ENCODE measurements at regions not wholly inside any gene's neighbourhood (a gene's known extent, or its start where the extent isn't known, plus 50 kb on each side); places are given as distances from the start of the nearest gene placed in this dataset.

DNA sequence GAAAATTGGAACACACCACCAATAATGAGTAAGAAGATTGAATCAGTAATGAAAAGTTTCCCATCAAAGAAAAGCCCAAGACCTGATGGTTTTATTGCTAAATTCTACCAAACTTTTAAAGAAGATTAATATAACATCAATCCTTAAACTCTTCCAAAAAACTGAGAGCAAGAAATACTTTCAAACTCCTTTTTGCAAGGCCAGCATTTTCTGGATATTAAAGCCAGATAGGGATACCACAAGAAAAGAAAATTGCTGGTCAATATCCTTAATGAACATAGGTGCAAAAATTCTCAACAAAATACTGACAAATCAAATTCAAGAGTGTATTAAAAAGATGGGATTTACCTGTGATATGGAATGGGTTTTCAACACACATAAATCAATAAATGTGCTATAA, 484.6 kb downstream of the ANKRD50 start:
- H3K4me2 ChIP-seq (ENCODE audit: low read length), result no peak overlapping the region
- no peaks in the 10 kb centered on the region for H3K4me1 ChIP-seq (ENCODE audit: insufficient read depth, low read length, severe bottlenecking)
- no peak for TF ChIP-seq CTCF (IDR thresholded peaks at IDR 0.05; ENCODE audit: low read length)
- no peak for TF ChIP-seq EZH2 (IDR thresholded peaks at IDR 0.05; ENCODE audit: borderline replicate concordance, low read length)
- H3K27me3 ChIP-seq (ENCODE audit: insufficient read depth, low read length), result no peaks in the 10 kb centered on the region
- no peaks in the 10 kb centered on the region for H3F3A ChIP-seq (ENCODE audit: insufficient read depth, low read length)
- H4K20me1 ChIP-seq (ENCODE audit: insufficient read depth, low read length), result no peaks in the 10 kb centered on the region
- H3K9me3 ChIP-seq (ENCODE audit: low read length), result no peaks in the 10 kb centered on the region
- H3K9ac ChIP-seq (ENCODE audit: low read length), result no peak overlapping the region
- no peaks in the 10 kb centered on the region for H3K36me3 ChIP-seq (ENCODE audit: insufficient read depth, low read length)
- H3K9me2 ChIP-seq (ENCODE audit: low read depth, low read length), result no peaks in the 10 kb centered on the region; the same call in 1 of the 2 replicates
- H3K79me2 ChIP-seq (ENCODE audit: insufficient read depth, low read length), result no peaks in the 10 kb centered on the region
- H2AFZ ChIP-seq (ENCODE audit: low read length), result no peak overlapping the region
- H3K4me3 ChIP-seq (ENCODE audit: low read depth, low read length, poor library complexity, severe bottlenecking), result no peak overlapping the region
- H3K27ac ChIP-seq (ENCODE audit: low read depth, low read length, poor library complexity, severe bottlenecking), result no peak overlapping the region

- H3K79me2 ChIP-seq (ENCODE audit: insufficient read depth, low read length), result no peaks in the 10 kb centered on the region
- no peaks in the 10 kb centered on the region for H3K4me1 ChIP-seq (ENCODE audit: insufficient read depth, low read length, severe bottlenecking)
- no peak for TF ChIP-seq CTCF (IDR thresholded peaks at IDR 0.05; ENCODE audit: low read length)
- no peak for TF ChIP-seq EZH2 (IDR thresholded peaks at IDR 0.05; ENCODE audit: borderline replicate concordance, low read length)
- H3K4me3 ChIP-seq (ENCODE audit: low read depth, low read length, poor library complexity, severe bottlenecking), result no peak overlapping the region
- no peaks in the 10 kb centered on the region for H3F3A ChIP-seq (ENCODE audit: insufficient read depth, low read length)
- H3K9ac ChIP-seq (ENCODE audit: low read length), result no peak overlapping the region
- H3K9me3 ChIP-seq (ENCODE audit: low read length), result no peaks in the 10 kb centered on the region
- H4K20me1 ChIP-seq (ENCODE audit: insufficient read depth, low read length), result no peaks in the 10 kb centered on the region
- H3K9me2 ChIP-seq (ENCODE audit: low read depth, low read length), result no peaks in the 10 kb centered on the region; the same call in 1 of the 2 replicates
- H2AFZ ChIP-seq (ENCODE audit: low read length), result no peak overlapping the region
- no peak overlapping the region for H3K4me2 ChIP-seq (ENCODE audit: low read length)
- no peak overlapping the region for H3K27ac ChIP-seq (ENCODE audit: low read depth, low read length, poor library complexity, severe bottlenecking)
- H3K27me3 ChIP-seq (ENCODE audit: insufficient read depth, low read length), result no peaks in the 10 kb centered on the region
- no peaks in the 10 kb centered on the region for H3K36me3 ChIP-seq (ENCODE audit: insufficient read depth, low read length)
These were observed 482.3 kb downstream of the ANKRD50 start for GRCh38 chr4:124230268-124230667.

DNA sequence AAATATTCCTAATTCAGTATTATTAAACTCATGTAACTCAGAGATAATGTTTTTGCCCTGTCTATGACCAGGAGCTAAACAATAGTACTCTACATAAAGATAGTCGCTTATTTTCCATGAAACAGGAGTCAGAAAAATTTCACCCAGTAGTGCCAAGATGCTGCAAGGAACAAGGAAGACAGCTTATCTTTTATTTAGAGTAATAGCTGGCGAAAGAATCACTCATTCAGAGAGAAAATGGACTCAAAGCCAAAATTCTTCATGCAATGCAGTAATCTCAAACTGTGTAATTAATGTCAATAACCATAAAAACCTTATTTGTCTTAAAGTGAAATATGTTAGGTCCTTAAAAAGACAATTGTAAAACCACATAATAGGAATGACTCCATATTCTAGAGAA, 477.8 kb downstream of the ANKRD50 start:
- Histone ChIP-seq H3K4me1 (ENCODE audit: insufficient read depth, low read length, severe bottlenecking) (no peaks in the 10 kb centered on the region), H4K20me1 (ENCODE audit: insufficient read depth, low read length) (no peaks in the 10 kb centered on the region)
- TF ChIP-seq EZH2 (IDR thresholded peaks at IDR 0.05; ENCODE audit: borderline replicate concordance, low read length), result no peak
- TF ChIP-seq CTCF (IDR thresholded peaks at IDR 0.05; ENCODE audit: low read length), result no peak

More for the DNA sequence above, 477.8 kb downstream of the ANKRD50 start:
- H3K9ac ChIP-seq (ENCODE audit: low read length), result no peak overlapping the region
- no peaks in the 10 kb centered on the region for H3K9me3 ChIP-seq (ENCODE audit: low read length)
- H3K36me3 ChIP-seq (ENCODE audit: insufficient read depth, low read length), result no peaks in the 10 kb centered on the region
- H3F3A ChIP-seq (ENCODE audit: insufficient read depth, low read length), result no peaks in the 10 kb centered on the region
- H3K27ac ChIP-seq (ENCODE audit: low read depth, low read length, poor library complexity, severe bottlenecking), result no peak overlapping the region
- no peaks in the 10 kb centered on the region for H3K27me3 ChIP-seq (ENCODE audit: insufficient read depth, low read length)
- no peak overlapping the region for H3K4me3 ChIP-seq (ENCODE audit: low read depth, low read length, poor library complexity, severe bottlenecking)
- no peaks in the 10 kb centered on the region for H3K9me2 ChIP-seq (ENCODE audit: low read depth, low read length)
- H3K79me2 ChIP-seq (ENCODE audit: insufficient read depth, low read length), result no peaks in the 10 kb centered on the region
- no peak overlapping the region for H2AFZ ChIP-seq (ENCODE audit: low read length)
- no peak overlapping the region for H3K4me2 ChIP-seq (ENCODE audit: low read length)
